ENCODE measurements at regions not wholly inside any gene's neighbourhood (a gene's known extent, or its start where the extent isn't known, plus 50 kb on each side); places are given as distances from the start of the nearest gene placed in this dataset.

DNA sequence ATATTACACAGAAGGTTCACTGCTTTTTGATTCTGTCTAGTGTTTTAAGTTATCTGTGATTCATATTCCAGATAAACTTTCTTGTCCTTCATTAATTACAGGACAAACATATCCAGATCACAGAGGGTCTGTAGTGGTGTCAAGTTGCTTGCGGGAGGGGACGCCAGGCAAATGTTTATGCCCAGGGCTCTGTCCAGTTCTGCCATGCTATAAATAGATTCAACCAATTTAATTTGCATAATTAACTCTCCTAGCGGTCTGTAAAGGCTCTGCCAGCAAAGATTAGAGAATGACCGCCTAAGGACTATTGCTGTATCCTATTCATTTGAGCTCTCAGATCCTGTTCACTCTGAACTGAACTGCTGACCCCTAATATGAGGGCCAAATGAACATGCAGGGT, 59.7 kb upstream of the TRPC4 start:
- DNase-seq: no peak

DNA sequence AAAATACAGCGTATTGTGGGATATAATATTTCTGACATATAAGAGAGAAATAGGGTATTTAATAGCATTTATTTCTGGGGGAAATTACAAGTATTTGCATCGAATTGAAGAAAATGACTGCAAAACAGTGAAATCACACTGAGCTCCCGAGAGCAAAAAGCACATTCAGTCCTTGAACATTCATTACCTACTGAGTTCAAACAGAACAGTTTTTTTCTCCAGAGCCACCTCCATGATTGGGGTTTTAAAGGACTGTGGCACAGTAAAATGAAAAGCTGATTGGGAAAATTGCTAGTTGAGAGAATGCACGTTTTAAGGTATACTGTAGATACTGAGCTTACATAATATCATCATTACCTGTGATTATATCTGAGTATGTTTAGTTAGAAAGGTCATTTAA, 58.0 kb upstream of the TRPC4 start:
- DNase-seq: no peak

DNA sequence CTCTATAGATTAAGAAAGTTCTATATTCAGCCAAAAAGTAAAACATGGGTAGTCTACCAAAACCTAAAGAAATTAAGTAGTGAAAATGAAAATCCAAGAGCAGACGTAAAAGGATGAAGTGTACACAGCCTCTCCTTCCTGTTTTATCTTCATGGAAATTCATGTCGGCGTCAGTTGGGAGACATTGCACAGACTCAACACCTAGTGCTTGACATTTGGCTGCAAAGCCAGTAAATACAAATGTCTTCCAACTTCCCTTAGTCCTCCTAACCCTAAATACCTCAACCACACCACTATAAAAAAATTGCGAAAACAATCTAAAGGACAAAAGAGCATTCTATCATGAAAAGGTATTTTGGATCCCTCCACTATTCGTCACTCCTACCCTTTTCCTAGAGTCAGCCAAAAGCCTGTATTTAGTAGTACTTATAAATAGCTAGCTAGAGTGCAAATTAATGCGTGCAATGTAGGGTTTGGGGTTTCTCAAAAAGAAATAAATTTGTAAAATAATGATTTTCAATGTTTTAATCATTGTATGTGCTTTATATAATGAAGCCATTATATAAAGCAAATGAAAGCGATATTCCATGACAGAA, 56.4 kb upstream of the TRPC4 start:
- DNase-seq: no peak

DNA sequence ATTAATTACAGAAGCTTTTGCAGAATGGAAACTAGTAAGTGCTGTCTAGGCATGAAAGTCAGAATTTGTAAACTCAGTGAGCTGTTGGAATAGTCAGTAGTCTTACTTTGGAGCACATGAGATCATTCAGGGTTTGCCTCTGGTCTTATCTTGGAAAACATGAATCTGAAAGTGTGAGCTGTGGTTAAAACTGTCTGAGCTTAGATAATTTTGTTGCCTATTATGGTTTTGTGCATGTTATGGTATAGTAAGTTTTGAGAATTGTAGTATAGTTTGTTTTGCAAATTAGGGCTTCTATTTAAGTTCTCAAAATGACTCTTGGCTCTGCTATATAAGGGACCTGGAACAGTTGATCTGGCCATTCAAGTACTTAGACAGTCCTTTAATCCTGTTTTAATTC, 53.7 kb upstream of the TRPC4 start:
- DNase-seq: no peak

DNA sequence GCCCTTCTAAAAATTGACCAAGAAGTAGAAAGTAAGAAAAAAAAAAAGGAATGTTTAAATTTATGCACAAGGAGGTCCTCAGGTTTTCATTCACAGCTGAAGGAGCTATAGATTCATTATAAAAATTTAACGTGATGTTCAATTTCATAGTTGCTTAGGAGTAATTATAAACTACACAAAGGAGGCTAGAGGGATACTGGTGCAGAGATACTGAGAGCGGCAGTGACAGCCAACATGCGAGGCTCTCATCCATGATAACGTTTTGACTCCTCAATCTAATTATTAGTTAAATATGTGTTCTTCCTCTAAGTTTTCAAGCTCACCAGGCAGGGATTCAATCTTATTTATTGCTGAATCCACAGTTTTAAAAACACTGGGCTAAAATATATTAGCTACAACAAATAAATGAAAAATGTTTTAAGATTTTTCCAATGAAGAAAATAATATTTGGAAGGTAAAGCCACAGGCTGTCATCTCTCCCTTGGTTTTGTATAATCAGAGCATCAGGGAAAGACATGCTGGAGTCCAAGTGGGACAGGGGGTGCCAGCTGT, 49.8 kb upstream of the TRPC4 start:
- no peak for DNase-seq

Data from renal pelvis (tissue), 1 donor.